WTC11 (cell line): ENCODE measurements at regions not wholly inside any gene's neighbourhood (a gene's known extent, or its start where the extent isn't known, plus 50 kb on each side); places are given as distances from the start of the nearest gene placed in this dataset.

ENCODE experiments used
- ATF3 ChIP-seq: sonication (generic); formaldehyde crosslinking; conservative IDR thresholded peaks from 2 replicates; pipeline ENCODE4 v1.8.1; 2022; ENCODE audit warnings: mild to moderate bottlenecking, missing genetic modification reagents
- ATF6 ChIP-seq: sonication (generic); formaldehyde crosslinking; IDR thresholded peaks from 2 replicates; pipeline ENCODE4 v1.8.1; 2023; ENCODE audit warnings: mild to moderate bottlenecking, missing genetic modification reagents
- CTCF ChIP-seq: fragments of 200-600 bp; IDR thresholded peaks from 2 replicates; pipeline ENCODE4 v1.8.0; 2022; ENCODE audit warnings: antibody characterized with exemption
- PRDM15 ChIP-seq: sonication (generic); formaldehyde crosslinking; IDR thresholded peaks from 2 replicates; pipeline ENCODE4 v1.8.0; 2022; ENCODE audit warnings: missing genetic modification reagents
- SMAD3 ChIP-seq: sonication (generic); formaldehyde crosslinking; IDR thresholded peaks from 2 replicates; pipeline ENCODE4 v1.8.0; 2022; ENCODE audit warnings: missing genetic modification reagents, mild to moderate bottlenecking, borderline replicate concordance
- TEAD1 ChIP-seq: sonication (generic); formaldehyde crosslinking; IDR thresholded peaks from 2 replicates; pipeline ENCODE4 v1.8.0; 2022; ENCODE audit warnings: mild to moderate bottlenecking, missing genetic modification reagents

GRCh38 chr1:234841281-234841680, 231.3 kb upstream of the IRF2BP2 start:
- TF ChIP-seq PRDM15 (CRISPR knock-in tag) (no peak), SMAD3 (no peak), ATF3 (CRISPR knock-in tag) (no peak), CTCF (no peak), TEAD1 (CRISPR knock-in tag) (no peak), ATF6 (CRISPR knock-in tag) (no peak)
